Mesenchymal stem cell (in vitro differentiated cells and primary cell): ENCODE measurements at regions not wholly inside any gene's neighbourhood (a gene's known extent, or its start where the extent isn't known, plus 50 kb on each side); places are given as distances from the start of the nearest gene placed in this dataset.

Source experiments
- DNase-seq: peaks from one replicate; pipeline ENCODE4 v3.0.0-alpha.2; 2013
- H2AFZ ChIP-seq: one replicate; pipeline ENCODE4 v1.6.1; 2013; ENCODE audit warnings: low read depth, mild to moderate bottlenecking, control low read depth, inconsistent platforms, low read length, moderate library complexity
- H2AK5ac ChIP-seq: 2 replicates; pipeline ENCODE4 v1.6.1; 2013; ENCODE audit warnings: low read length, moderate library complexity, mild to moderate bottlenecking, inconsistent platforms; ENCODE audit not compliant: severe bottlenecking
- H2BK120ac ChIP-seq: one replicate; pipeline ENCODE4 v1.6.1; 2013; ENCODE audit warnings: low read depth, mild to moderate bottlenecking, inconsistent platforms, low read length, moderate library complexity
- H2BK12ac ChIP-seq, 2 experiments: one replicate each; pipeline ENCODE4 v1.6.1; 2013; ENCODE audit warnings: inconsistent platforms in 2 of 2, low read length in 2 of 2, mild to moderate bottlenecking in 2 of 2, moderate library complexity in 2 of 2, control low read depth in 1 of 2
- H2BK15ac ChIP-seq: one replicate; pipeline ENCODE4 v1.6.1; 2013; ENCODE audit warnings: mild to moderate bottlenecking, low read depth, inconsistent platforms; ENCODE audit not compliant: poor library complexity, severe bottlenecking
- H2BK5ac ChIP-seq: 2 replicates; pipeline ENCODE4 v1.6.1; 2013; ENCODE audit warnings: low read depth, mild to moderate bottlenecking, low read length, control low read depth, inconsistent platforms; ENCODE audit not compliant: poor library complexity, severe bottlenecking
- H3K14ac ChIP-seq, 2 experiments: one replicate each; pipeline ENCODE4 v1.6.1; 2013; ENCODE audit warnings: inconsistent platforms in 2 of 2, low read length in 2 of 2, control low read depth in 1 of 2, mild to moderate bottlenecking in 1 of 2, moderate library complexity in 1 of 2
- H3K18ac ChIP-seq, 2 experiments: one replicate each; pipeline ENCODE4 v1.6.1; 2013; ENCODE audit warnings: inconsistent platforms in 2 of 2, low read length in 2 of 2, control low read depth in 1 of 2, low read depth in 1 of 2, mild to moderate bottlenecking in 1 of 2
- H3K23ac ChIP-seq, 2 experiments: one replicate each; pipeline ENCODE4 v1.6.1; 2013; ENCODE audit warnings: inconsistent platforms in 2 of 2, low read length in 2 of 2, mild to moderate bottlenecking in 2 of 2, moderate library complexity in 2 of 2, control low read depth in 1 of 2
- H3K27ac ChIP-seq: 2 replicates; pipeline ENCODE4 v1.5.1; 2013; ENCODE audit warnings: mild to moderate bottlenecking, moderate library complexity, low read length, control low read depth, inconsistent platforms; ENCODE audit not compliant: poor library complexity, severe bottlenecking
- H3K27me3 ChIP-seq, 2 experiments: 2 replicates each; pipeline versions ENCODE4 v1.6.1 to v1.7.0; 2013; ENCODE audit warnings: low read length in 2 of 2, mild to moderate bottlenecking in 2 of 2, moderate library complexity in 2 of 2, control low read depth in 1 of 2, inconsistent platforms in 1 of 2; ENCODE audit not compliant: control insufficient read depth in 1 of 2, insufficient read depth in 1 of 2
- H3K36me3 ChIP-seq, 2 experiments: 2 replicates each; pipeline versions ENCODE4 v1.6.1 to v1.7.0; 2013; ENCODE audit warnings: low read length in 2 of 2, control low read depth in 1 of 2, inconsistent platforms in 1 of 2, low read depth in 1 of 2, mild to moderate bottlenecking in 1 of 2; ENCODE audit not compliant: insufficient read depth in 2 of 2, control insufficient read depth in 1 of 2
- H3K4ac ChIP-seq, 2 experiments: one replicate each; pipeline ENCODE4 v1.6.1; 2013; ENCODE audit warnings: inconsistent platforms in 2 of 2, low read length in 2 of 2, mild to moderate bottlenecking in 2 of 2, moderate library complexity in 2 of 2, control low read depth in 1 of 2, low read depth in 1 of 2
- H3K4me1 ChIP-seq: 2 replicates; pipeline ENCODE4 v1.6.1; 2013; ENCODE audit warnings: low read depth, low read length, control low read depth; ENCODE audit not compliant: control insufficient read depth, insufficient read depth
- H3K4me2 ChIP-seq: 2 replicates; pipeline ENCODE4 v1.6.1; 2013; ENCODE audit warnings: low read length, mild to moderate bottlenecking, inconsistent platforms; ENCODE audit not compliant: poor library complexity, severe bottlenecking
- H3K4me3 ChIP-seq, 2 experiments: 2 replicates each; pipeline versions ENCODE4 v1.5.1 to v1.7.0; 2013; ENCODE audit warnings: low read length in 2 of 2, mild to moderate bottlenecking in 2 of 2, control low read depth in 1 of 2, low read depth in 1 of 2; ENCODE audit not compliant: insufficient read depth in 1 of 2
- H3K79me1 ChIP-seq: replicated peaks from 2 replicates; pipeline ENCODE4 v1.6.1; 2013; ENCODE audit warnings: mild to moderate bottlenecking, control low read depth, low read length, inconsistent platforms; ENCODE audit not compliant: poor library complexity, severe bottlenecking
- H3K9ac ChIP-seq: 2 replicates; pipeline ENCODE4 v1.7.0; 2013; ENCODE audit warnings: mild to moderate bottlenecking, low read length, moderate library complexity
- H3K9me3 ChIP-seq: 2 replicates; pipeline ENCODE4 v1.7.0; 2013; ENCODE audit warnings: mild to moderate bottlenecking, low read length; ENCODE audit not compliant: control insufficient read depth
- H4K8ac ChIP-seq: one replicate; pipeline ENCODE4 v1.6.1; 2013; ENCODE audit warnings: inconsistent platforms, mild to moderate bottlenecking, low read length, moderate library complexity
- H4K91ac ChIP-seq: one replicate; pipeline ENCODE4 v1.6.1; 2013; ENCODE audit warnings: mild to moderate bottlenecking, low read length, inconsistent platforms
- WGBS: methylation state at CpG from one replicate; pipeline ENCODE4 v1.1.7; 2013; ENCODE audit warnings: mixed read lengths; 5-methylcytosine and 5-hydroxymethylcytosine counted together

- Histone ChIP-seq H2AFZ (no peak overlapping the region), H3K4me2 (no peak overlapping the region), H3K9ac (no peak overlapping the region), H3K27me3 (no peaks in the 10 kb centered on the region), H3K23ac (no peak overlapping the region), H2BK5ac (no peak overlapping the region), H3K4me3 (no peak overlapping the region), H2BK15ac (no peak overlapping the region), H3K27ac (no peak overlapping the region), H3K18ac (no peak overlapping the region), H2BK120ac (no peak overlapping the region), H3K4me1 (no peaks in the 10 kb centered on the region), H4K8ac (no peak overlapping the region), H4K91ac (no peak overlapping the region), H2BK12ac (no peak overlapping the region), H3K14ac (no peak overlapping the region), H3K36me3 (no peaks in the 10 kb centered on the region), H3K4ac (no peak overlapping the region), H3K9me3 (no peaks in the 10 kb centered on the region), H2AK5ac (no peak overlapping the region), H3K79me1 (no peaks in the 10 kb centered on the region)
- DNase-seq = no peak
- WGBS = 51% methylated on average over 1 of the region's 1 CpG
Observed at GRCh38 chr20:17042122-17042521, 184.7 kb upstream of the PCSK2 start.

GRCh38 chr20:17043323-17043722 is 183.5 kb upstream of the PCSK2 start:
- Histone ChIP-seq H3K9me3 (no peaks in the 10 kb centered on the region), H2AFZ (no peak overlapping the region), H3K4me3 (no peak overlapping the region), H3K23ac (no peak overlapping the region), H3K9ac (no peak overlapping the region), H2BK5ac (no peak overlapping the region), H3K18ac (no peak overlapping the region), H3K27ac (no peak overlapping the region), H2BK15ac (no peak overlapping the region), H3K36me3 (no peaks in the 10 kb centered on the region), H3K27me3 (no peaks in the 10 kb centered on the region), H2BK120ac (no peak overlapping the region), H3K14ac (no peak overlapping the region), H3K79me1 (no peaks in the 10 kb centered on the region), H3K4ac (no peak overlapping the region), H2AK5ac (no peak overlapping the region), H4K91ac (no peak overlapping the region), H2BK12ac (no peak overlapping the region), H4K8ac (no peak overlapping the region), H3K4me1 (no peaks in the 10 kb centered on the region), H3K4me2 (no peak overlapping the region)
- 90% methylated on average over 4 of the region's 5 CpGs for WGBS
- DNase-seq = no peak

- no peak for DNase-seq
- no peak overlapping the region for H2AK5ac ChIP-seq
- no peaks in the 10 kb centered on the region for H3K9me3 ChIP-seq
- no peak overlapping the region for H4K91ac ChIP-seq
- no peak overlapping the region for H2AFZ ChIP-seq
- H3K36me3 ChIP-seq = no peaks in the 10 kb centered on the region
- H2BK5ac ChIP-seq = no peak overlapping the region
- no peak overlapping the region for H4K8ac ChIP-seq
- no peak overlapping the region for H2BK12ac ChIP-seq
- H3K27ac ChIP-seq = no peak overlapping the region
- no peak overlapping the region for H3K9ac ChIP-seq
- no peak overlapping the region for H2BK15ac ChIP-seq
- no peaks in the 10 kb centered on the region for H3K4me1 ChIP-seq
- no peak overlapping the region for H2BK120ac ChIP-seq
- no peak overlapping the region for H3K14ac ChIP-seq
- no peaks in the 10 kb centered on the region for H3K27me3 ChIP-seq
- no peak overlapping the region for H3K4ac ChIP-seq
- H3K23ac ChIP-seq = no peak overlapping the region
- H3K18ac ChIP-seq = no peak overlapping the region
- no peak overlapping the region for H3K4me3 ChIP-seq
- 58% methylated on average over 3 of the region's 3 CpGs for WGBS
- no peaks in the 10 kb centered on the region for H3K79me1 ChIP-seq
- no peak overlapping the region for H3K4me2 ChIP-seq
Observed at GRCh38 chr20:17044891-17045290, 181.9 kb upstream of the PCSK2 start.

- no peak overlapping the region for H2BK120ac ChIP-seq
- H4K91ac ChIP-seq = no peak overlapping the region
- 67% methylated on average over 7 of the region's 7 CpGs for WGBS
- no peak overlapping the region for H2AFZ ChIP-seq
- peaks cover 9% of the 10 kb centered on the region for H3K9me3 ChIP-seq
- no peak overlapping the region for H3K14ac ChIP-seq
- no peak overlapping the region for H2BK5ac ChIP-seq
- H3K18ac ChIP-seq = no peak overlapping the region
- H3K4me2 ChIP-seq = no peak overlapping the region
- H2BK15ac ChIP-seq = no peak overlapping the region
- H4K8ac ChIP-seq = no peak overlapping the region
- DNase-seq = peak; percentile 3
- H3K9ac ChIP-seq = no peak overlapping the region
- no peaks in the 10 kb centered on the region for H3K27me3 ChIP-seq
- no peaks in the 10 kb centered on the region for H3K36me3 ChIP-seq
- no peak overlapping the region for H3K27ac ChIP-seq
- no peak overlapping the region for H2BK12ac ChIP-seq
- H3K4me3 ChIP-seq = no peak overlapping the region
- H3K23ac ChIP-seq = no peak overlapping the region
- H3K4ac ChIP-seq = no peak overlapping the region
- no peak overlapping the region for H2AK5ac ChIP-seq
- no peaks in the 10 kb centered on the region for H3K79me1 ChIP-seq
- peaks cover 2% of the 10 kb centered on the region for H3K4me1 ChIP-seq
Observed at GRCh38 chr20:17059465-17059864, 167.4 kb upstream of the PCSK2 start.
